H1 (cell line): ENCODE measurements at regions not wholly inside any gene's neighbourhood (a gene's known extent, or its start where the extent isn't known, plus 50 kb on each side); places are given as distances from the start of the nearest gene placed in this dataset.

Experiments
- CTCF ChIA-PET: fragments of 300-600 bp; sonication (Branson Sonifier 250); formaldehyde crosslinking; loops from one replicate; lab custom pipeline; 2021; ENCODE audit not compliant: partially characterized antibody; lab: Charles Lee
- POLR2A ChIA-PET: fragments of 300-600 bp; sonication (Branson Sonifier 250); formaldehyde crosslinking; loops from one replicate; lab custom pipeline; 2021; ENCODE audit warnings: inconsistent platforms; ENCODE audit not compliant: partially characterized antibody; lab: Charles Lee
- DNase-seq, 2 experiments: peaks; one replicate each; pipeline versions ENCODE4 v3.0.0 to v3.0.0-alpha.2; 2010 to 2022; ENCODE audit warnings: low spot score in 2 of 2, low read depth in 1 of 2, mixed read lengths in 1 of 2
- FAIRE-seq: peaks from 2 replicates; lab custom pipeline; 2011; peaks lifted over from hg19 to GRCh38; lab: Jason Lieb, UNC
- H2AFZ ChIP-seq: 2 replicates; pipeline ENCODE4 v1.8.1; 2012; ENCODE audit warnings: low read length, inconsistent platforms
- H2AK5ac ChIP-seq: 2 replicates; pipeline ENCODE4 v1.6.1; 2013; ENCODE audit warnings: low read depth, low read length
- H2BK120ac ChIP-seq: replicated peaks from 2 replicates; pipeline ENCODE3; 2013; ENCODE audit warnings: low read depth, low read length, inconsistent platforms
- H2BK12ac ChIP-seq: 2 replicates; pipeline ENCODE4 v1.6.1; 2013; ENCODE audit warnings: low read depth, low read length
- H2BK15ac ChIP-seq: 2 replicates; pipeline ENCODE4 v1.6.1; 2013; ENCODE audit warnings: low read length
- H2BK20ac ChIP-seq: 2 replicates; pipeline ENCODE4 v1.6.1; 2013; ENCODE audit warnings: low read length
- H2BK5ac ChIP-seq: 2 replicates; pipeline ENCODE4 v1.6.1; 2013; ENCODE audit warnings: low read depth, low read length
- H3K14ac ChIP-seq: 2 replicates; pipeline ENCODE4 v1.6.1; 2013; ENCODE audit warnings: inconsistent platforms; ENCODE audit not compliant: insufficient read length
- H3K18ac ChIP-seq: 2 replicates; pipeline ENCODE4 v1.6.1; 2013; ENCODE audit warnings: low read length; ENCODE audit errors: extremely low read depth
- H3K23ac ChIP-seq: 2 replicates; pipeline ENCODE4 v1.6.1; 2013; ENCODE audit warnings: inconsistent platforms; ENCODE audit not compliant: insufficient read length
- H3K23me2 ChIP-seq: 2 replicates; pipeline ENCODE4 v1.6.1; 2013; ENCODE audit warnings: low read depth, low read length
- H3K27ac ChIP-seq: 2 replicates; pipeline ENCODE4 v1.6.1; 2011; ENCODE audit warnings: low read depth, low read length, inconsistent platforms
- H3K27me3 ChIP-seq, 4 experiments: replicated peaks in 1 of 4; 1 replicate in 1 of 4; 2 replicates in 3 of 4; pipeline versions ENCODE4 v1.6.1 to v1.8.1; 2011 to 2013; ENCODE audit warnings: low read length in 3 of 4, mild to moderate bottlenecking in 3 of 4, inconsistent platforms in 2 of 4, mixed read lengths in 2 of 4, moderate library complexity in 1 of 4; ENCODE audit not compliant: control insufficient read depth in 3 of 4, insufficient read depth in 3 of 4; ENCODE audit errors: extremely low read depth in 1 of 4
- H3K36me3 ChIP-seq, 4 experiments: 2 replicates each; pipeline versions ENCODE4 v1.6.1 to v1.8.1; 2011 to 2013; ENCODE audit warnings: mild to moderate bottlenecking in 4 of 4, low read length in 3 of 4, moderate library complexity in 2 of 4, control low read depth in 1 of 4, inconsistent platforms in 1 of 4; ENCODE audit not compliant: insufficient read depth in 4 of 4, control insufficient read depth in 2 of 4
- H3K4ac ChIP-seq: replicated peaks from 2 replicates; pipeline ENCODE3; 2013; ENCODE audit warnings: low read length, low read depth, mixed read lengths, inconsistent platforms; ENCODE audit not compliant: insufficient read length
- H3K4me1 ChIP-seq, 4 experiments: replicated peaks in 1 of 4; 1 replicate in 1 of 4; 2 replicates in 3 of 4; pipeline versions ENCODE4 v1.6.1 to v1.8.1; 2011 to 2013; ENCODE audit warnings: low read length in 3 of 4, inconsistent platforms in 2 of 4, mixed read lengths in 1 of 4; ENCODE audit not compliant: insufficient read depth in 4 of 4, control insufficient read depth in 3 of 4
- H3K4me2 ChIP-seq, 2 experiments: 2 replicates each; pipeline versions ENCODE4 v1.6.1 to v1.8.1; 2011 to 2013; ENCODE audit warnings: low read depth in 2 of 2, low read length in 2 of 2, control low read depth in 1 of 2, inconsistent platforms in 1 of 2, mild to moderate bottlenecking in 1 of 2; ENCODE audit not compliant: insufficient read depth in 1 of 2
- H3K4me3 ChIP-seq, 4 experiments: fragments of 200-600, 300-600 bp in 1 of 4; sonication (generic), shearing (Covaris generic), sonication (Bioruptor Twin) in 1 of 4; 2 replicates each; pipeline versions ENCODE4 v1.5.1 to v1.8.1; 2011 to 2016; ENCODE audit warnings: low read length in 4 of 4, low read depth in 3 of 4, control low read depth in 2 of 4, inconsistent platforms in 2 of 4, mild to moderate bottlenecking in 2 of 4, mixed read lengths in 1 of 4, moderate library complexity in 1 of 4; ENCODE audit not compliant: insufficient read depth in 2 of 4; ENCODE audit errors: extremely low read depth in 1 of 4
- H3K56ac ChIP-seq: replicated peaks from 2 replicates; pipeline ENCODE3; 2013; ENCODE audit warnings: low read depth, mild to moderate bottlenecking, mixed read lengths, low read length, inconsistent platforms; ENCODE audit not compliant: insufficient read length
- H3K79me1 ChIP-seq: 2 replicates; pipeline ENCODE4 v1.6.1; 2013; ENCODE audit warnings: low read depth, low read length, control low read depth
- H3K79me2 ChIP-seq, 2 experiments: 2 replicates each; pipeline versions ENCODE4 v1.6.1 to v1.8.1; 2012 to 2013; ENCODE audit warnings: low read length in 2 of 2, mild to moderate bottlenecking in 2 of 2, inconsistent platforms in 1 of 2; ENCODE audit not compliant: insufficient read depth in 2 of 2, control insufficient read depth in 1 of 2
- H3K9ac ChIP-seq, 4 experiments: replicated peaks in 1 of 4; 1 replicate in 1 of 4; 2 replicates in 3 of 4; pipeline versions ENCODE4 v1.6.1 to v1.8.1; 2011 to 2013; ENCODE audit warnings: low read depth in 3 of 4, low read length in 3 of 4, control low read depth in 2 of 4, mild to moderate bottlenecking in 2 of 4, moderate library complexity in 2 of 4, inconsistent platforms in 1 of 4; ENCODE audit errors: extremely low read depth in 1 of 4
- H3K9me3 ChIP-seq, 2 experiments: 2 replicates each; pipeline versions ENCODE4 v1.6.1 to v1.8.1; 2012 to 2013; ENCODE audit warnings: mild to moderate bottlenecking in 2 of 2, moderate library complexity in 2 of 2, control low read depth in 1 of 2, inconsistent platforms in 1 of 2, low read depth in 1 of 2, low read length in 1 of 2, mixed read lengths in 1 of 2; ENCODE audit not compliant: insufficient read depth in 2 of 2
- H4K20me1 ChIP-seq, 2 experiments: replicated peaks in 1 of 2; 2 replicates each; pipeline versions ENCODE3 to v1.8.1; 2011 to 2013; ENCODE audit warnings: inconsistent platforms in 2 of 2, low read length in 2 of 2, mild to moderate bottlenecking in 1 of 2; ENCODE audit not compliant: insufficient read depth in 2 of 2, control insufficient read depth in 1 of 2
- H4K5ac ChIP-seq: 2 replicates; pipeline ENCODE4 v1.6.1; 2013; ENCODE audit warnings: low read length, low read depth, mixed read lengths, inconsistent platforms; ENCODE audit not compliant: insufficient read length
- H4K8ac ChIP-seq: 2 replicates; pipeline ENCODE4 v1.8.0; 2013; ENCODE audit warnings: mild to moderate bottlenecking, moderate library complexity, low read length, inconsistent platforms; ENCODE audit not compliant: insufficient read depth; ENCODE audit errors: extremely low read depth
- H4K91ac ChIP-seq: replicated peaks from 2 replicates; pipeline ENCODE3; 2013; ENCODE audit warnings: low read length, mixed read lengths, inconsistent platforms; ENCODE audit not compliant: insufficient read length
- CEBPB ChIP-seq: IDR thresholded peaks from 2 replicates; pipeline ENCODE4 v1.6.1; 2012; ENCODE audit warnings: low read depth, low read length
- EP300 ChIP-seq, 2 experiments: IDR thresholded peaks; 1 replicate in 1 of 2; 2 replicates in 1 of 2; pipeline ENCODE4 v1.6.1; 2011 to 2012; ENCODE audit warnings: low read depth in 2 of 2, low read length in 2 of 2, mild to moderate bottlenecking in 2 of 2, borderline replicate concordance in 1 of 2, inconsistent platforms in 1 of 2, moderate library complexity in 1 of 2
- GABPA ChIP-seq: IDR thresholded peaks from 2 replicates; pipeline ENCODE4 v1.6.1; 2011; ENCODE audit warnings: mild to moderate bottlenecking, low read length, moderate library complexity, borderline replicate concordance; ENCODE audit not compliant: insufficient read depth
- JUND ChIP-seq: IDR thresholded peaks from 2 replicates; pipeline ENCODE4 v1.6.1; 2011; ENCODE audit warnings: mild to moderate bottlenecking, improper control_type of control experiment, low read length
- NRF1 ChIP-seq: IDR thresholded peaks from 2 replicates; pipeline ENCODE4 v1.6.1; 2011; ENCODE audit warnings: mild to moderate bottlenecking, low read depth, low read length, improper control_type of control experiment
- POLR2A ChIP-seq, 2 experiments: IDR thresholded peaks; 1 replicate in 1 of 2; 2 replicates in 1 of 2; pipeline ENCODE4 v1.6.1; 2011; ENCODE audit warnings: low read depth in 2 of 2, low read length in 2 of 2, mild to moderate bottlenecking in 2 of 2; ENCODE audit errors: control extremely low read depth in 1 of 2
- POLR2AphosphoS5 ChIP-seq: IDR thresholded peaks from 2 replicates; pipeline ENCODE4 v1.6.1; 2011; ENCODE audit warnings: low read depth, low read length
- RBBP5 ChIP-seq: IDR thresholded peaks from 2 replicates; pipeline ENCODE4 v1.7.1; 2012; ENCODE audit warnings: low read depth, mild to moderate bottlenecking, inconsistent platforms, low read length, moderate library complexity, borderline replicate concordance
- RFX5 ChIP-seq: IDR thresholded peaks from 2 replicates; pipeline ENCODE4 v1.6.1; 2011; ENCODE audit warnings: low read depth, low read length, improper control_type of control experiment, borderline replicate concordance
- RXRA ChIP-seq: IDR thresholded peaks from 2 replicates; pipeline ENCODE4 v1.6.1; 2011; ENCODE audit warnings: low read depth, mild to moderate bottlenecking, low read length, moderate library complexity; ENCODE audit not compliant: insufficient read depth
- SIN3A ChIP-seq, 2 experiments: IDR thresholded peaks in 1 of 2; conservative IDR thresholded peaks in 1 of 2; 2 replicates each; pipeline ENCODE4 v1.6.1; 2011 to 2012; ENCODE audit warnings: low read length in 2 of 2, improper control_type of control experiment in 1 of 2, low read depth in 1 of 2, mild to moderate bottlenecking in 1 of 2
- SP1 ChIP-seq: IDR thresholded peaks from 2 replicates; pipeline ENCODE4 v1.6.1; 2011; ENCODE audit warnings: low read depth, low read length
- SP2 ChIP-seq: IDR thresholded peaks from 2 replicates; pipeline ENCODE4 v1.6.1; 2012; ENCODE audit warnings: mild to moderate bottlenecking, low read length, inconsistent platforms
- SRF ChIP-seq: IDR thresholded peaks from 2 replicates; pipeline ENCODE4 v1.6.1; 2011; ENCODE audit warnings: mild to moderate bottlenecking, low read depth, low read length, moderate library complexity
- WGBS, 2 experiments: shearing (Covaris generic) in 1 of 2; methylation state at CpG; one replicate each; pipeline versions ENCODE4 v1.1.6 to v1.1.7; 2013 to 2015; ENCODE audit warnings: low lambda C conversion rate in 2 of 2, mixed read lengths in 2 of 2, inconsistent platforms in 1 of 2, low coverage in 1 of 2, missing lambda C conversion rate in 1 of 2; ENCODE audit not compliant: insufficient replicate concordance in 2 of 2, insufficient coverage in 1 of 2, insufficient read length in 1 of 2; ENCODE audit errors: extremely low coverage in 1 of 2, missing lambda C conversion rate in 1 of 2; 5-methylcytosine and 5-hydroxymethylcytosine counted together
- TF ChIP-seq, protein P1 (sequence below): IDR thresholded peaks from 2 replicates; pipeline ENCODE4 v1.6.1; 2012; ENCODE audit warnings: inconsistent platforms

DNA sequence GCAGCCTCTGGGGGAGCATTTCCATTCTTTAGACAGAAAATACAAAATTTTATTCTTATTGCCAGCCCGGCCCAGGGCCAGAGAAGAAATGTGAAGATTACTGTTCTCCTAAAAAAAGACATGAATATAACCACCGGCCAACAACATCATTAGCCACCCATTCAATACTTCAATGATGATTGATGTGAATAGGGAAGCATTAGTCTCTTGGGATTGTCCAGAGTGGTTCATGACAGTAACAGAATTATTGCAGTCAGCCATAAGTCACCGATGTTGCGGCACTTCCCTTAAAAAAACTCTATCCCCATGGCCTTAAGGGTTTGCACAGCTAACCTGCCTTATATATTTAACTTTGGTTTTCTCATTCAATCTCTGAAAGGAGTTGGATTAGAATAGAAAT is 418.7 kb downstream of the CENPC start:
- Histone ChIP-seq H2BK15ac (no peak overlapping the region), H4K20me1 (no peaks in the 10 kb centered on the region), H3K14ac (no peak overlapping the region), H3K27ac (no peak overlapping the region), H2BK5ac (no peak overlapping the region), H3K79me2 (no peaks in the 10 kb centered on the region), H4K91ac (no peak overlapping the region), H3K18ac (no peak overlapping the region), H2BK12ac (no peak overlapping the region), H2BK20ac (no peak overlapping the region), H3K4ac (no peak overlapping the region), H2BK120ac (no peak overlapping the region), H3K4me3 (no peak overlapping the region), H2AFZ (no peak overlapping the region), H3K36me3 (no peaks in the 10 kb centered on the region), H3K4me1 (no peaks in the 10 kb centered on the region), H3K23ac (no peak overlapping the region), H2AK5ac (no peak overlapping the region), H3K23me2 (no peaks in the 10 kb centered on the region), H4K8ac (no peak overlapping the region), H4K5ac (no peak overlapping the region), H3K56ac (no peak overlapping the region), H3K79me1 (no peaks in the 10 kb centered on the region), H3K9ac (no peak overlapping the region), H3K27me3 (no peaks in the 10 kb centered on the region), H3K4me2 (no peak overlapping the region), H3K9me3 (no peaks in the 10 kb centered on the region)
- DNase-seq (no peak), FAIRE-seq (no peak)
- ChIA-PET POLR2A (no interaction called here), CTCF (no interaction called here)
- WGBS, 2 experiments = 91% methylated on average over 4 of the region's 4 CpGs; no CpG with 5 or more reads in 1 of the 2 experiments
- TF ChIP-seq POLR2A (IDR thresholded peaks at IDR 0.05; ENCODE audit: control extremely low read depth in 1 of 2, low read depth in 2 of 2, low read length in 2 of 2) (no peak), POLR2AphosphoS5 (no peak), RXRA (no peak), RBBP5 (no peak), JUND (no peak), RFX5 (no peak), EP300 (IDR thresholded peaks at IDR 0.05; ENCODE audit: borderline replicate concordance in 1 of 2, low read depth in 2 of 2, low read length in 2 of 2) (no peak), NRF1 (no peak), GABPA (no peak), CEBPB (no peak), SIN3A (conservative IDR thresholded peaks at IDR 0.05 in 1 of 2, IDR thresholded peaks at IDR 0.05 in 1 of 2; ENCODE audit: low read depth in 1 of 2, low read length in 2 of 2) (no peak), SP2 (no peak), SRF (no peak), SP1 (no peak)
- TF ChIP-seq, protein P1, sequence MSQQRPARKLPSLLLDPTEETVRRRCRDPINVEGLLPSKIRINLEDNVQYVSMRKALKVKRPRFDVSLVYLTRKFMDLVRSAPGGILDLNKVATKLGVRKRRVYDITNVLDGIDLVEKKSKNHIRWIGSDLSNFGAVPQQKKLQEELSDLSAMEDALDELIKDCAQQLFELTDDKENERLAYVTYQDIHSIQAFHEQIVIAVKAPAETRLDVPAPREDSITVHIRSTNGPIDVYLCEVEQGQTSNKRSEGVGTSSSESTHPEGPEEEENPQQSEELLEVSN = no peak
